Right cardiac atrium (tissue), 5 donors: ENCODE measurements at regions not wholly inside any gene's neighbourhood (a gene's known extent, or its start where the extent isn't known, plus 50 kb on each side); places are given as distances from the start of the nearest gene placed in this dataset.

Experiments used
- ATAC-seq, 2 donors: fragments of 200-7000 bp; cut with Tn5 transposase; one replicate each; pipeline versions ENCODE4 v1.8.0 to v1.9.1; 2020; ENCODE audit warnings: moderate library complexity in 2 of 2, mild to moderate bottlenecking in 1 of 2
- DNase-seq, 3 donors: peaks; one replicate each; pipeline ENCODE4 v3.0.0-alpha.2; 2020
- H3K27ac ChIP-seq: one replicate; pipeline ENCODE4 v1.5.1; 2013; ENCODE audit warnings: mild to moderate bottlenecking, low read length, control low read depth, moderate library complexity
- H3K27me3 ChIP-seq: one replicate; pipeline ENCODE4 v1.6.1; 2013; ENCODE audit not compliant: control insufficient read depth, insufficient read depth
- H3K4me1 ChIP-seq: one replicate; pipeline ENCODE4 v1.6.1; 2013; ENCODE audit warnings: low read length; ENCODE audit not compliant: control insufficient read depth, insufficient read depth
- H3K4me3 ChIP-seq: one replicate; pipeline ENCODE4 v1.5.1; 2013; ENCODE audit warnings: low read length, control low read depth
- H3K9me3 ChIP-seq: one replicate; pipeline ENCODE4 v1.6.1; 2013; ENCODE audit warnings: low read length; ENCODE audit not compliant: control insufficient read depth
- WGBS: extraction: QIAGEN DNeasy Blood & Tissue Kit; methylation state at CpG from one replicate; pipeline ENCODE4 v1.1.7; 2013; 5-methylcytosine and 5-hydroxymethylcytosine counted together
- intact Hi-C, 4 donors: fragments of 100-400 bp; cut with DNase I; formaldehyde crosslinking; loops; one replicate each; pipeline versions ENCODE4 v1.11.0 to v1.14.0; 2022 to 2023
- donor health status: healthy with polysubstance abuse.
- donor health status: DM: no; HTN: yes; CAD: no.
- donor health status: DM: no; HTN: no; CAD: no.
- donor health status: DM: no; HTN: yes; CAD: no; lungs with severe emphysema.
- donor health status: DM: yes; HTN: yes; CAD: no.

GRCh38 chr1:177517546-177517945, 346.8 kb downstream of the BRINP2 start:
- WGBS, result 50% methylated on average over 3 of the region's 3 CpGs
- intact Hi-C loops, result no loop called here
- Histone ChIP-seq H3K9me3 (no peaks in the 10 kb centered on the region), H3K27me3 (peaks cover 7% of the 10 kb centered on the region), H3K4me3 (no peak overlapping the region), H3K4me1 (no peaks in the 10 kb centered on the region), H3K27ac (no peak overlapping the region)
- ATAC-seq, result no peak
- no peak for DNase-seq

- H3K4me3 ChIP-seq, result no peak overlapping the region
- no peaks in the 10 kb centered on the region for H3K4me1 ChIP-seq
- H3K9me3 ChIP-seq, result no peaks in the 10 kb centered on the region
- peaks cover 7% of the 10 kb centered on the region for H3K27me3 ChIP-seq
- ATAC-seq (no peak), DNase-seq (no peak)
- no peak overlapping the region for H3K27ac ChIP-seq
- intact Hi-C loops, result no loop called here
Observed at GRCh38 chr1:177514207-177514606, 343.4 kb downstream of the BRINP2 start.

GRCh38 chr1:177511036-177511435, 340.3 kb downstream of the BRINP2 start:
- DNase-seq, result no peak
- H3K4me1 ChIP-seq, result no peaks in the 10 kb centered on the region
- H3K27ac ChIP-seq, result no peak overlapping the region
- intact Hi-C loops, result no loop called here
- no peak overlapping the region for H3K4me3 ChIP-seq
- peaks cover 3% of the 10 kb centered on the region for H3K27me3 ChIP-seq
- no peaks in the 10 kb centered on the region for H3K9me3 ChIP-seq
- 74% methylated on average over 5 of the region's 5 CpGs for WGBS
- no peak for ATAC-seq

- Histone ChIP-seq H3K4me3 (no peak overlapping the region), H3K9me3 (no peaks in the 10 kb centered on the region), H3K27me3 (no peaks in the 10 kb centered on the region), H3K27ac (no peak overlapping the region), H3K4me1 (no peaks in the 10 kb centered on the region)
- DNase-seq (no peak), ATAC-seq (no peak)
- WGBS, result 69% methylated on average over 1 of the region's 1 CpG
- intact Hi-C loops, result no loop called here
Observed at GRCh38 chr1:177505905-177506590, 335.3 kb downstream of the BRINP2 start.

GRCh38 chr1:177495878-177496277, 325.1 kb downstream of the BRINP2 start:
- DNase-seq, result no peak
- H3K9me3 ChIP-seq, result no peaks in the 10 kb centered on the region
- WGBS, result 66% methylated on average over 2 of the region's 2 CpGs
- intact Hi-C loops, result no loop called here
- no peaks in the 10 kb centered on the region for H3K27me3 ChIP-seq
- H3K4me1 ChIP-seq, result no peaks in the 10 kb centered on the region
- no peak for ATAC-seq
- H3K4me3 ChIP-seq, result no peak overlapping the region
- no peak overlapping the region for H3K27ac ChIP-seq

DNA sequence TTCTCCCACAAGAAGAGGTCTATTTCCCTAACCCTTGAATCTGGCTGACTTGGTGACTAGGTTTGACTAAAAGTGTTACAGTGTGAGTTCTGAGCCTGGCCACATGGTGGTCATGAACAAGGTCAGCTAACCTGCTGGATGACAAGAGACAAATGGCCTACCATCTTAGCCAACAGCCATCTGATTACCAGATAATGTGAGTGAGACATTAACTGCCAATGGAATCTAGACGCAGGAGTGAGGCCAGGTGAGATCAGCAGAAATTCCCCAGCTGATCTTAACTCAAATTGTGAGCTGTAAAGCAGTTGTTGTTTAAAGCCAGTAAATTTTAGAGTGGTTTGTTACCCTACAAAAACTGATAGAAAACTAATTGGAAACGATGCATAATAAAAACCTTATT, 320.0 kb downstream of the BRINP2 start:
- intact Hi-C loops, result no loop called here
- WGBS, result 81% methylated on average over 2 of the region's 2 CpGs

GRCh38 chr1:177490036-177490639, 319.4 kb downstream of the BRINP2 start:
- Histone ChIP-seq H3K9me3 (no peaks in the 10 kb centered on the region), H3K27ac (no peak overlapping the region), H3K27me3 (no peaks in the 10 kb centered on the region), H3K4me3 (no peak overlapping the region), H3K4me1 (no peaks in the 10 kb centered on the region)
- 77% methylated on average over 6 of the region's 6 CpGs for WGBS
- intact Hi-C loops, result no loop called here
- no peak for DNase-seq
- ATAC-seq, result no peak

More for the DNA sequence above, 320.0 kb downstream of the BRINP2 start:
- no peak for ATAC-seq
- H3K27ac ChIP-seq, result no peak overlapping the region
- H3K27me3 ChIP-seq, result no peaks in the 10 kb centered on the region
- H3K4me1 ChIP-seq, result no peaks in the 10 kb centered on the region
- no peak overlapping the region for H3K4me3 ChIP-seq
- no peaks in the 10 kb centered on the region for H3K9me3 ChIP-seq
- DNase-seq, result no peak

DNA sequence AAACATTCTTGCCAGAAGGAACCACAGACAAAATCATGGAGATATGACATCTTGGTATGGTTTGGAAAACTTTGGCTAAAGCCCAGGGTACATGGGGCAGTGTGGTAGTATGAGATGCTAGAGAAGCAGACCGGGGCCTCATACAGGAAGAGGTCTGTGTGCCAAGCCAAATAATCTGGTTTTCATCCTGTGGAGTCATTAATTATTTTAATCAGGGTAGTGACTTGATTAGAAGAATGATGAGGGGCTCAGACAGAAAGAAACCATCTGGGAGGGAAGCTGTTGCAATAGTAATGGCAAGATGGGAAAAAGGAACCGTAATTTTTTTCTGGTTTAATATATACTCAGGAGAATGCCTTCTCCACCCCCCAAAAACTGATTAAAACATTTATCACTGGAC, 318.0 kb downstream of the BRINP2 start:
- no peaks in the 10 kb centered on the region for H3K9me3 ChIP-seq
- intact Hi-C loops, result no loop called here
- H3K4me3 ChIP-seq, result no peak overlapping the region
- DNase-seq (no peak), ATAC-seq (no peak)
- no peaks in the 10 kb centered on the region for H3K4me1 ChIP-seq
- no peaks in the 10 kb centered on the region for H3K27me3 ChIP-seq
- no peak overlapping the region for H3K27ac ChIP-seq
- 38% methylated on average over 2 of the region's 2 CpGs for WGBS

- DNase-seq (no peak), ATAC-seq (no peak)
- intact Hi-C loops, result no loop called here
- no peaks in the 10 kb centered on the region for H3K9me3 ChIP-seq
- no peaks in the 10 kb centered on the region for H3K4me1 ChIP-seq
- H3K27ac ChIP-seq, result no peak overlapping the region
- H3K27me3 ChIP-seq, result peaks cover 3% of the 10 kb centered on the region
- 46% methylated on average over 1 of the region's 1 CpG for WGBS
- H3K4me3 ChIP-seq, result no peak overlapping the region
Observed at GRCh38 chr1:177487481-177487880, 316.7 kb downstream of the BRINP2 start.

DNA sequence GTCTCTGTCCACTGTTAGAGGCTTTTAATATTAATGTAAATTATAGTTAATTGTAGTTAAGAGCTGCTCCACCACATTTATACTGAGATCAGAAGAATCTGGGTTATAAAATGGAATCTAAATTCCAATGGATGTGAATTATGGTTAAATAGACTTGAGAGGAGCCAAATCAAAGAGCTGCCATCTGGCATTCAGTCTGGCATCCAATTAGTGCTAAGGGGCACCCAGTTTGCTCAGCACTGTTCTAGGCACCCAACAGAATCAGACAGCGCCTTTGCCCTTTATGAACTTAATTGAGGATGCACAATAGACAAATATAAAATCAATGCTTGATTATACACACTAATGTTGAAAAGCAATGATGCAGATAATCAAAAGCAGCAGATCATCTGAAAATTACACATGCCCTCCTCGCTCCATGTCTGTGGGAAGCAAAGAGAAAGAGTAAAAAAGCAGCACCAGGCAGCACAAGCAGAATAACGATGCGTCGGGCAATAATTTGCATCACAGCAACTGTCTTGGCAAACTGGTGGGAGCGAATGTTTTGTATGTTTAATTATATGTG, 310.1 kb downstream of the BRINP2 start:
- H3K4me1 ChIP-seq, result no peaks in the 10 kb centered on the region
- no peak overlapping the region for H3K27ac ChIP-seq
- ATAC-seq (no peak), DNase-seq (no peak)
- peaks cover 6% of the 10 kb centered on the region for H3K27me3 ChIP-seq
- 85% methylated on average over 6 of the region's 6 CpGs for WGBS
- intact Hi-C loops, result no loop called here
- H3K9me3 ChIP-seq, result no peaks in the 10 kb centered on the region
- no peak overlapping the region for H3K4me3 ChIP-seq

- peaks cover 6% of the 10 kb centered on the region for H3K27me3 ChIP-seq
- intact Hi-C loops, result no loop called here
- no peak overlapping the region for H3K27ac ChIP-seq
- no peaks in the 10 kb centered on the region for H3K4me1 ChIP-seq
- no peaks in the 10 kb centered on the region for H3K9me3 ChIP-seq
- H3K4me3 ChIP-seq, result no peak overlapping the region
- ATAC-seq, result no peak
- 83% methylated on average over 7 of the region's 7 CpGs for WGBS
- no peak for DNase-seq
Observed at GRCh38 chr1:177479600-177479999, 308.8 kb downstream of the BRINP2 start.
